ENCODE measurements at regions not wholly inside any gene's neighbourhood (a gene's known extent, or its start where the extent isn't known, plus 50 kb on each side); places are given as distances from the start of the nearest gene placed in this dataset.

GRCh38 chr18:37669991-37670534 is 104.5 kb upstream of the CELF4 start:
- no peaks in the 10 kb centered on the region for H3K9me3 ChIP-seq (ENCODE audit: low read depth)
- H3K4me1 ChIP-seq (ENCODE audit: low read depth) = peaks cover 6% of the 10 kb centered on the region
- H3K4me3 ChIP-seq = no peak overlapping the region
- H3K27ac ChIP-seq = no peak overlapping the region
- TF ChIP-seq CTCF (IDR thresholded peaks at IDR 0.05; ENCODE audit: low read depth, low read length) = no peak
- DNase-seq (ENCODE audit: low read depth in 1 of 2, low spot score in 1 of 2) = no peak
- H3K27me3 ChIP-seq = no peaks in the 10 kb centered on the region
- H3K36me3 ChIP-seq = no peaks in the 10 kb centered on the region

GRCh38 chr18:37668971-37669747 is 103.6 kb upstream of the CELF4 start:
- Histone ChIP-seq H3K36me3 (no peaks in the 10 kb centered on the region), H3K4me1 (ENCODE audit: low read depth) (peaks cover 6% of the 10 kb centered on the region), H3K9me3 (ENCODE audit: low read depth) (no peaks in the 10 kb centered on the region), H3K27ac (no peak overlapping the region), H3K4me3 (no peak overlapping the region), H3K27me3 (no peaks in the 10 kb centered on the region)
- peak in 1 of 2 donors; percentile 37 for DNase-seq (ENCODE audit: low read depth in 1 of 2, low spot score in 1 of 2)
- TF ChIP-seq CTCF (IDR thresholded peaks at IDR 0.05; ENCODE audit: low read depth, low read length) = no peak

GRCh38 chr18:37667836-37668235 is 102.2 kb upstream of the CELF4 start:
- Histone ChIP-seq H3K27ac (no peak overlapping the region), H3K36me3 (no peaks in the 10 kb centered on the region), H3K9me3 (ENCODE audit: low read depth) (no peaks in the 10 kb centered on the region), H3K4me3 (no peak overlapping the region), H3K4me1 (ENCODE audit: low read depth) (peaks cover 6% of the 10 kb centered on the region), H3K27me3 (no peaks in the 10 kb centered on the region)
- TF ChIP-seq CTCF (IDR thresholded peaks at IDR 0.05; ENCODE audit: low read depth, low read length) = no peak
- DNase-seq (ENCODE audit: low read depth in 1 of 2, low spot score in 1 of 2) = no peak

- Histone ChIP-seq H3K4me1 (ENCODE audit: low read depth) (peaks cover 6% of the 10 kb centered on the region), H3K9me3 (ENCODE audit: low read depth) (no peaks in the 10 kb centered on the region), H3K27ac (no peak overlapping the region), H3K4me3 (no peak overlapping the region), H3K27me3 (no peaks in the 10 kb centered on the region), H3K36me3 (no peaks in the 10 kb centered on the region)
- TF ChIP-seq CTCF (IDR thresholded peaks at IDR 0.05; ENCODE audit: low read depth, low read length) = no peak
- DNase-seq (ENCODE audit: low read depth in 1 of 2, low spot score in 1 of 2) = peak in 1 of 2 donors; percentile 17
Observed at GRCh38 chr18:37666991-37667390, 101.4 kb upstream of the CELF4 start.

DNA sequence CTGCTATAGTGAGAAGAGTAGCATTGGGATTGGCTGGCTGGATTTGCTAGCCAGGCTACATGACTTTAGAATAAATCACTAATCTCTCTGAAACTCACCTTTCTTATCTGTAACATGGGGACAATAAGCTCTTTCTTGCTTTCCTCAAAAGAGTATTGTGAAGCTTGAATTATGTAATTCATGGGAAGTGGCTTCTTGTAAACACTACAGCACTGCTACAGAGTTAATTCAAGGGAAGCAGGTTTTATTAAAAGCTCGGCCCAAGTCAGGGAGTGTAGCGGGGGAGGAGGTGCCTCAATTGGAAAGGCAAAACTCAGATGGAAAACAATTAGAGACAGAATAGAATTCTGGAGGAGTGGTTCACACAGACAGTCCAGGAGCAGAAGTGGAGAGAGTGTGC is 100.9 kb upstream of the CELF4 start:
- no peaks in the 10 kb centered on the region for H3K9me3 ChIP-seq (ENCODE audit: low read depth)
- no peaks in the 10 kb centered on the region for H3K27me3 ChIP-seq
- TF ChIP-seq CTCF (IDR thresholded peaks at IDR 0.05; ENCODE audit: low read depth, low read length) = no peak
- DNase-seq (ENCODE audit: low read depth in 1 of 2, low spot score in 1 of 2) = no peak
- H3K27ac ChIP-seq = no peak overlapping the region
- no peaks in the 10 kb centered on the region for H3K36me3 ChIP-seq
- peaks cover 6% of the 10 kb centered on the region for H3K4me1 ChIP-seq (ENCODE audit: low read depth)
- H3K4me3 ChIP-seq = no peak overlapping the region

Measured in cardiac muscle cell (in vitro differentiated cells and primary cell).